SK-N-DZ (cell line): ENCODE measurements at regions not wholly inside any gene's neighbourhood (a gene's known extent, or its start where the extent isn't known, plus 50 kb on each side); places are given as distances from the start of the nearest gene placed in this dataset.

Source experiments
- DNase-seq: peaks from one replicate; pipeline ENCODE4 v3.0.0-alpha.2; 2015; ENCODE audit warnings: low spot score

DNA sequence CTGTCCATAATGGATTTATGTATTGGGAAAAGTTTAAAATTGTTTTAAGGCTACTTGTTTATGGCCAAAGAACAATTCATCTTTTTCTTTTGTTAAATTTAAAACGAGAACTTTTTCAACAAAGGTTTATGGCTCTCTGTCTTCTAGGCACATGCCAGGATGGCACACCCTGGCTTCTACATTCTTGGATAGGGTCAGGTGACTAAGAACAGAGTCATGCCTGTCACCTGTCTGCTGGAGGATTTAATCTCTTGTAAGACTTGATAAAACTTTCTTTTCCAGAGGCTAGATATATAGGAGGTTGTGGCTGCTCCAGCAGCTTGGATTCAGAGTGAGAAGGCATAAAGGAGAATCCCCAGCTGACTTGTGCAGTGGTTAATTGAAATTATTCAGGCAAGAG is 915.4 kb downstream of the GATA3 start:
- no peak for DNase-seq

DNA sequence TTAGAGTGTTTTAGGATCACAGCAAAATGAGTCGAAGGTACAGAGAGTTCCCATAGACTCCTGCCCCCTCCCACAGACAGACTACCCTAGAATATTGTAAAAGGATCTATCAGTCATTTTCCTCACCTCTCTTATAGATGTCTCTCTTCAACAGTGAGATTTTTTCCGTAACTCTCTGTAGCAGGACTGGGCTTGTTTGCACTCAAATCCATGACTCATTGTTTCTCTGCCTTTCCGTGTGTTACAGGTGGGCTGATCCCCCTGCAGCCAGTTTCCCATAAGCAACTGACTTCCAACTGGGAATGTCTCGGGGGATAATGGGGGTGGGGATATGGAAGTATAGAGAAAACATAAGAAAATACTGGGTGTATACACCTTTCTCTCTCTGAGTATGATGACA is 921.0 kb downstream of the GATA3 start:
- no peak for DNase-seq

DNA sequence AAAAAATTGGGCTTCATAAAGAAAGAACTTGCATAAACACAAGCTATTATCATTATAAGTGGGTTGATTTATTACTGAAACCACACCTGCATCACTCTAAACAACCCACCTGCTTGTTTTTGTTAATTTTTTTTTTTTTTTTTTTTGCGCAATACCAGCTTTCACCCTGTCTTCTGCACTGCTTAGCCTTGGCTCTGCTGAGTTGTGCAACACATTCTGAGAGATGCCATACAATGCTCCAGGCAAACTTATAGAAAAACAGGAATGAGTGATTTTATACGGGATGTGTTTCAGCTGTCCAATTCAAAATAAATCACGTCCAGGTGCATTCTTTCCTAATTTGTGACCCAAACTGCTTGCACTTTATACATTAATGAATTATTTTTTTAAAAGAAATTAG is 923.6 kb downstream of the GATA3 start:
- DNase-seq: no peak

DNA sequence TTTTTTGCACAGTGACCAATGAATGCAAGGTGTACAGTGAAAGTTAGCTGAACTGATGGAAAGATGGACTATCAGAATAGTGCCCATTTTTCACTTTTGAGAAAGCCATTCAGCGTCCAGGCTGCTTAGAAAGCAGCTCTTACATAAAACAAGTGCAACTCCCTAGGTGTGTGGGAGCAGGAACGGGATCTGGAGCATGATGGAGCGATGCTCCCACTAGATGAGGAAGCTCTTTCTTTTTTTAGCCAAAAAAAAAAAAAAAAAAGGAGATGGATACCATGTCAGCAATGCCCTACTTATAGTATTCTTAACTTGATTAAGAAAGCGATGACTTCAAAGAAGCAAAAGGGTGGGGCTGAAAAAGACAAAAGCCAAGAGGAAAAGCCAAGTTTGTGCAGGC is 925.5 kb downstream of the GATA3 start:
- no peak for DNase-seq

DNA sequence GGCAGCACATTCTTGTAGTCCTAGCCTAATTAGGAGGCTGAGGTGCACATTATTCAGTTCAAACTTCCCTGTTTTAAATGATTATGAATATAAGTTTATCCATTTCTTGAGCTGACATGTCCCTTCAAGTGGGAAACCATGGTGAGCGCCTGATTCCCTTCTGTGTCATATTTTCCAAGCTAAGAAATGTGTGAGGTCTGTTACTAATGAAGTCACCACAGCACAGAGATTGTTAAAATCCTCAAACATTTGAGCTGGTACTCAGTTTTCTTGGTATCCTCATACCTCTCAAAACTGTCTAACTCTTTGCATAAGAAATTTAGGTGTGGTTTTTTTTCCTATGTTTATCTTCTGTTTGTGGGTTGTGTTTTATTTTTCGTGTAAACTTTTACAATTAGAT is 926.8 kb downstream of the GATA3 start:
- DNase-seq: no peak

DNA sequence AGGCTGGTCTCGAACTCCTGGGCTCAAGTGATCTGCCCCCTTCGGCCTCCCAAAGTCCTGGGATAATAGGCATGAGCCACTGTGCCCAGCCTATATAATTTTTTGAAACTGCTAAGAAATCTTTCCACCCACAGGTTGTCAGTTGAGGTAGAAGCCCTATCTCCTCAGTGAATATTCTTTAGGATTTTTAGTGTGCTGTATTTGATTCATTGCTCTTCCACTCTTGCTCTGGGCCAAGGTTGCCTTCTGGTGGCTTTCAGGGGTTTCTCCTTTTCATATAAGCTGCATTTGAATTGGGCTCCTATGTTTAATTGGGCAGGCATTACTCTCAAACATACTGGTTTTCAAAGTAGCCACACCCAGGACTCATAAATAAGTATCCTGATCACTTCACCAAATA is 931.2 kb downstream of the GATA3 start:
- no peak for DNase-seq

DNA sequence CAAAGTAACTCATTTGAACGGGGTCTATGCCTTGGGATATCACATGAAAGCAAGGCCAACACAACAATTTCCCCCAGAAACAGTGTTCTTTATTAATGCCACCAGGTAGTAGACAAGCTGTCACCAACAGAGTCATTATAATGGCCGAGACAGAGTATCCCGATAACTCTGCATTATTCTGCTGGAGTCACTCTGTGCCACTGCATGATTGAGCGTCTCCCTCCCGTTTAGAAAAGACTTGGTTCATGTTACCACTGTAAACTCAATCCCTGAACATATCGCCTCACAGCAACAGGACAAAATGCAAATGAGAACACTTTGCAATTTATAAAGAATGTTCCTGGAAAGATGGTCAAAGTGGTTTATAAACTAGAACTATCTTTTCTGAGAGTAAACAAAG is 932.5 kb downstream of the GATA3 start:
- no peak for DNase-seq

DNA sequence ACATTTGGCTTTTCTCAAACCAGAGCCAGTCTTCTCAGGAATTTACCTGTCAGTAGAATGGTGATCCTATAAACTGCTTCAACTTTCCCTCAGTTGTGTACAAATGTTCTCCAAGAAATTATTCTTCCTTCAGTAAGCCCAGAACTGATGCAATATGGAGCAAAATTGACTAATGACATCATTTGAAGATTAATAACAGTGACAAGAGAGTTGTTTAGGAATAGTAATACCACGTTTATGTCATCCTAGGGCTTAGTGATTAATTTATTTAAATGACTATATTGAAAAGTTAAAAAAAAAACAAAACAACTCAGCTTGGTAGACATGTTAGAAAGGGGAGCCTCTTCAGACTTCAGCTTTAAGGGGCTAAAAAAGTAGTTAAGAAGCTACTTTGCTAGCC is 933.2 kb downstream of the GATA3 start:
- DNase-seq: no peak

DNA sequence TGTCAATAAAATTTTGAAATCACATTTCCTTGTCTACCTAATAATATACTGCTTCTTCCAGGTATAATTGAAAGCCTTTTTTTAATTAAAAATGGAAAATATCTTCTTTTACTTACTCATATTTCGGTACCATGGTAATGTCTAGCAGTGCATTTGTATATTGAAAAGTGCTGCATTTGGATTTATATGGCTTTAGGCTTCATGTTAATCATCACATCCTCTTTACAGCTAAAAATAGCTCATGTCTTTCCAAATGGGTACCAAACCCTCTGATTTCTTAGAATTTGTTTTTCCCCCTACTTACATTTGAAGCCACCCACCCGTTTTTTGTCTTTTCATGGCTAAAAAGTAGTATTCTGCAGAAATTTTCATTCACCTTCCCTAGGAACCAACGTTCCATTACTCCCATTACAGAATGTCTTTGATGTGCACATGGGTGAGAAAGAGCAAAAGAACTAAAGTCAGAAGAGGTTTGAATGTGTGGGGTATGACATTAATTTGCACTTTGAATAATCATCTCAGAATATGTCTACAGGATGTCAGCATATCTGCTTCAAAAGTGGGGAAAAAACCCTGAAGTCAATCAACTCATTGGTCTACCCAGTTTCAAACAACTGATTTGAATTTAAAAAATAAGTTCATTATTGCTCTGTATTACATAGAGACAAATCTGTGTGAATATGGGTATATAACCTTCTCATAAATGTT is 935.9 kb downstream of the GATA3 start:
- DNase-seq: no peak

DNA sequence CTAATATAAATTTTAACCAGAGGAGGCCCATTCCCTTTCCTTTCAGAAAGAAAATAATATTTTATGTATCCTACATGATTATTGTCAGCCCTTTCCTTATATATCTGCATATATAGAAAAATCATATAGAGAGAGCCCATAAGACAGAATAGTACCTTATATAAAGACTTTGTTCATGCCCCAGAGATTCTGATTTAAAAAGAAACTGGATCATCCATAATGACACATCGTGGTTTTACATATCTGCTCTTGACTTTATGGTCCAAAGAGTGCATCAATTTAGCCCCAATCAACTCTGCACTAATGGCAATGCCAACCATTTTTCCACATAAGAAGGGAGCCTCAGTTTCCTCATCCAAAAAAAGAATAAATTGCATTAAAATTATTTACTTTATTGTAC is 937.5 kb downstream of the GATA3 start:
- no peak for DNase-seq

DNA sequence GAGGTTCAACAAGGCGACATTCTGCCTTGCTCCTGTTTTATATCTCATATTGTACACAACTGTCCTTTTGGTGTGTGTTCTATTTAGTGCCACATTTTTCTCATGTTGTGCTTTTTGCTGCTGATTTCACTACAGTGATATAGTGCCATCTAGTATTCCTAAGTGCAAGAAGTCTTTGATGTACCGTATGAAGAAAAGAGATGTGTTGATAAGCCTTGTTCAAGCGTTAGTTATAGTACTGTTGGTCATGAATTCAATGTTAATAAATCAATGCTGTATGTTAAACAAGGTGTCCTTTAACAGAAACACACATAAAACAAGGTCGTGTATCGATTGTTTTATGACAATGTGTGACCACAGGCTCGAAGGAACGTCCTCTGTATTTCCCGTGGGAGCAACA is 939.4 kb downstream of the GATA3 start:
- DNase-seq: no peak

DNA sequence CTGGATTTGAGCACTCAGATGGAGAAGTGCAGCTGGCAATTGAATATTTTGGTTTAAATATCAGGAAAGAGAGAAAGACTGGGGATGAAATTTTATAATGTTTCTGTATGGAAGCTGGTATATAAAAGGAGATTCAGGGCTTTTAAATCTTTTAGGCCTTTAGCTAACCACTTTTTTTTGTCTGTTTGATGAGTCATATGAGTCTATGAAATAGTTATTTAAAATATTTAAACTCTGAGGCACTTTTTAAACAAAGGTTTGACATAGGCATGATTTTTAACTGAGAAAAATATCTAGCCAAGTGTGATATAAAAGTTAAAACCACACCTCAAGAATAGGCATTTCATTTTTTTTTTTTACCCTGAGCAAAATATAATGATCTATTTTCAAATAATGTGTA is 944.3 kb downstream of the GATA3 start:
- DNase-seq: no peak

DNA sequence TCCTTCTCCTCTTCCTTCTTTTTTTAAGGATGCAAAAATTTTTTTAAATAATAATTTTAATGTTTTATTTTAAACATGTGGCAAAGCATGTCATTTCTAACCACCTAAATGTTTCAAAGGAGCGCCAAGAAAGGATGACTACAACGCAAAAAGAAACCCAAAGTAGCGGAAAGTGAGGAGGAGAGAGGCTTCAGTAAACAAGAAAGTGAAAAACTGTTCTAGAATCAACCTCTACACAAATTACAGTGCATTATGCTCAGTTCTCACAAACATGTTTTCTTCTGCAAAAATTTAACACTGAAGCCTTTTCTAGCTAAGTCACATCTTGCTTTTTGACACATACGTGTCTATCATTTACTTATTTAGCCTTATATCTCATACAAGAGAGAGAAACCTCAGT is 948.6 kb downstream of the GATA3 start:
- DNase-seq: no peak

DNA sequence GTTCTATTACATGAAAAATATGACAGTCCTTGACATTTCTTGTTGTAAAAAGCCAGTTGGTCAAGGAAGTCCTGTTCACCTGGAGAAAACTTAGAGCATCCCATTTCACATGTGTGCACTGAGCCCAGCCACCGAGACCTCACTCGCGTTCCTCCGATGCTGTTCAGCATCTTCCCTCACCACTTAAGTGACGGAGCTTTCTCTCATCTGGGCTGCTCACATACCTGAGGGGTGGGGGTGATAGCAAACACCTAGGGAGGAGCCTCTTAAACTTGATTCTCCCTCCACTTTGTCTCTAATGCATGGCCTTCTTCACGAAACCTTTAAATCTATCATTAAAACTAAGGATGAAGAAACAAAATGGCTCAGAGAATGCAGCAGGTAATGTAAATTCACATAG is 950.2 kb downstream of the GATA3 start:
- DNase-seq: no peak

DNA sequence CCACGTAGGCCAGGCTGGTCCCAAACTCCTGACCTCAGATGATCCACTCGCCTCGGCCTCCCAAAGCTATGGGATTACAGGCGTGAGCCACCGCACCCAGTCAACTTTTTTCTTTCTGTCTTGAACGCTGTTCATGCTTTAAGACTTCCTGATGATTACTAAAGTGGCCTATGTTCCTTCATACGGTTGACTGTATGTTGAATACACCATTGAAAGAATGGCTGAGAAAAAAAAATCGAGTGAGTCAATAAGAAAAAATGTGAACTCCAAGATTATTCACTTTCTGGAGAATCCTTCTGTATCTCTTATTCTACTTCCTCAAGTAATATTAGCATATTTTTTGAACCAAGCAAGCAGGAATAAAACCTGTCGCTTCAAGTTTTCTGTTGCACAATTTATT is 955.0 kb downstream of the GATA3 start:
- DNase-seq: no peak

DNA sequence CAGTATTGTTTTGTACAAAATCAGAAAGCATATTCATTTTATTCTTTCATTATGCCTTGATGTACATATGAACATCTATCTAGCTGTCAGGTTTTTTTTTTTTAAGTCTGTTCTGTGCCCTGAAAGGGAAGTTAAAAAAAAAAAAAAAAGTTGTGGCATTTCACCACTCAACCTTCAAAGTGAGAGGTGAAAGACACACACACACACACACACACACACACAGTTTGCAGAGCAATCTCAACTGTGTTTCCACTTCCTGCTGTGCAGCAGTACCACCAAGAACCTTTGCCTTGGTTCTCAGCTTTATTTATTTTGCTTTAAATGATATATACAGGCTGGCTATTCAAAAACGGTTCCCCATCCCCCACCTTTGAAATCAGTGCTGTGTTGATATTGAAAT is 955.6 kb downstream of the GATA3 start:
- DNase-seq: no peak

DNA sequence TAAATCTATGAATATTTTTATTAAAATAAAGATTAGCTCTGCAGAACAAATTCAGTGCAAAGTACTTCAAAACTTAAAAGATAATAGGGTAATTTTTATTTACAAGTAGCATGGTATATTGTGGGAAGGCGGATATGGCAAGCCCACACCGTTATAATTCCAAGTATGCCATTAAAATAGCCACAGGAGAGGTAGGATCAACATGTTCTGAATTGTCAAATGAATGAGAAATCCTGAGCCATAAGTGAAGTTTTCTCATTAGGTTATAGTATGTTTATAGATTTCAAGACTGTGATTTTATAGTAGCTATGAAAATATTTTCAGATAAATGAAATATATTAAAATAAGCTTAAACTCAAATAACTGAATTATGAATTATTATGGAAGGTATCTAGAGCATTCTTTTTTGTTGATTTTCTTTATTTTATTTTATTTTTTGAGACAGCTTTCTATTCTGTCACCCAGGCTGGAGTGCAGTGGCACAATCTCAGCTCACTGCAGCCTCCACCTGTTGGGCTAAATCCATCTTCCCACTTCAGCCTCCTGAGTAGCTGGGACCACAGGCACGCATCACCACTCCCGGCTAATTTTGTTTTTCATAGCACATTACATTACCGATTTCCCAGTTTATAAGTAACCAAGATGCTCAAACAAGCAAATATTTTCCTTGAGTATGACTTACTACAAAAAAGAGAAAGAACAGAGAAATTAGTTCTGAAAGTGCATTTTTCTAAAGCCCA is 956.6 kb downstream of the GATA3 start:
- no peak for DNase-seq

DNA sequence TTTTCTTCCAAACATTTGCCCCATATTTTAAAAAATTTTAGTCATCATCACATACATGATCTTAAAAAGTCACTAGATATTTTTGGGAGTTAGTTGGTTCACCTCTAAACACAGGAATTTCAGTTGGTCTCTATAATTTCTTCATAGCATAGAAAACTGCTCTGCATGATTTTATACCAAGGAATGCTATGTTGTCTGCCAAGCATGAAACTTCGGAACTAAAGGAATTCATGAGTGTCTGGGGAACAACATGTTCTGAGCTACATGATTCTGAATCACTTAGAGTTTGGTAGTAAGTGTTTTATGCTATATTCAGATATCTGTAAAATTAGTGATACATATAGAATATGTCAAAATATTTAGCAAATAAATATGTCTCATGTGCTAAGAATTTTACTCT is 957.8 kb downstream of the GATA3 start:
- no peak for DNase-seq

DNA sequence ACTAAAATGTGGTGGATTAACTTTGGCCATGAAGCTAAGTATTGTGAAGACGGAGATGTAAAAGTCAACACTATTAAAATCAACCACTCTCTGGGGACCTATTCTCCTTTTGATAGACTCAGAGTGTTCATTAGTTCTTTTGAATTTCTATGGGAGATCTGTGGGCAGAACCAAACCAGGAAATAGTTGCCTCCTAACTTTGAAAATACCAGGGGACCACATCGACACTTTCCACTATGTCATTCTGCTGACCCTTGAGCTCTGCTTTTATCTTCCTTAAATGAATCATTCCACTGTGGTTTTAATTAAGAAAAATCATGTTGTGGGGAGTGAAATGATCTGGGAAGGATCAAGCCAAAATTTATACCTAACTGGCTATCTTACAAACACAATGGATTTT is 960.5 kb downstream of the GATA3 start:
- no peak for DNase-seq

DNA sequence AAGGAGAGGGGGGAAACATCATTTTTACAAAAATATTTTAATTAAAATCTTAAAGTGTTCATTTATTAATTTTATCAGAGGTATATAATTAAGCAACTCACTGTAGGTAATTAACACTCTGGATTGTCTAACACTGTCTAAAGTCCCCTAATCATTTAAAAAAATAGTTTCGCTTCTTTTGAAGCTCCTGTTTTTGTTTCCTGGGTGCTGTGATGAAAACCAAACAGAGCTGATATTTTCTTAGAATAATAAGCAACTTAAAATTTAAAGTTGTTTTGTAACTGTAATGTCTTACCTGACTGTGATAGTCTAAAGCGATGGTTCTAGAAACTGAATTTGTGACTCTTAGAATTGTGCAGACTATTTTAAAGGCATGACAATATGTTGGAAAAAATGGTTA is 961.0 kb downstream of the GATA3 start:
- DNase-seq: no peak

DNA sequence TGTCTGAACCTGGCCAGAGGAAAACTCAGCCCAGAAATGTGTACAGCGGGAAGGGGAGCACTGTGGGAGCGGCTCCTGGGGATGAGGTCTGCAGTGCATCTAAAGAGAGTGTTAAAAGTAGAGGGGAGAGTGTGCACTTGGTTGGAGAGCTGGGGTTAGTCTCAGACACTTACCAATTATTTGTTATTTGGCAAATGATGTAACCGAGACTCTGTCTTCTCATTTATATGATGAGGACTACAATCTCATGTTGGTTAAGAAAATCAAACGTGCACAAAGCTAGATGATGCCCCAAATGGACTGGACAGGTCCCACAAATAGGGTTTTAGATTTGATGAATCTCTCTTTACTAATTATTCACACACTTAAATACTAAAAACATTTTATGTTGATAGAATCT is 962.4 kb downstream of the GATA3 start:
- no peak for DNase-seq

DNA sequence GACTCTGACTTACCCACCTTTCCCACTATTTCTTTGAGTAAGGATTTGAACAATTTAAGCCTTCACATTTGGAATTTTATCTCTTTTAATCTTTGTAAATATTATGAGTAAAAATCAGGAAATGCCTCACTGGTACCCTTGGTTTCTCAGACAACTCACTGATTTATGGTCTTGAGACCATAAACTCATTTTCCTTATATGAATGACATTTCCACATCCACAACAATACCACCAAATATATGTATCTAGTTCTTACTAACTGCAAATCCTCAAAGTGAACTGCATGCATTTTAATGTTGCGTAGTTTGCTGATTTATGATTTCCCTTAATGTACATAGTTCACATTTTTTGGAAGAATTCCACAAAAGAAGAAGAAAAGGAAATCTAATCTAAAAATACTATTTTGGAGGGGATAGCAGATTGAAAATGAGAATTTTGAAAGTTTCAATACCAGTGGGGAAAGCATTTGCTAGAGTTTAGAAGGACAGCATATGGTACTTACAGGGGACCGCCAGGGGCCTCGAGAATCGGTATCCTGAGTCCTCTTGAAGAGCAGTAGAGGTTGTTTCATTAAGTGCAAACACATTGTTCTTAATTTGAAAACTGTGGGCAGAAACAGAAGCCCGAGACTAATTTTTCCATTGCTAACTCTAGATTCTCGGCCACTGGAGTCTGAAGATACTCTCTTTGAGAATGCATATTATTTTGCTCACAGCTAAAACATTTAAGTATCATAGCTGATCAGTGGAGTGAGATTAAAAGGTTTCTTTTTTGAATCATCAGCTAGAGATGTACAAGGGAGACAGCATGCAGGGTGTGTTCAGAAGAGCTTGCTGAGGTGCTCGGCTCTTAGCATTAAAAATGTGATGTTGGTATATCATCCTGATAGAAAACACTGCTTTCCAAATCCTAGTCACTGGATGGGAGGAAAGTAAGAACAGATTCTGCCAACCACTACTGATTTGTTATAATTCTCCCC is 964.0 kb downstream of the GATA3 start:
- no peak for DNase-seq
